ENCODE measurements at regions not wholly inside any gene's neighbourhood (a gene's known extent, or its start where the extent isn't known, plus 50 kb on each side); places are given as distances from the start of the nearest gene placed in this dataset.

DNA sequence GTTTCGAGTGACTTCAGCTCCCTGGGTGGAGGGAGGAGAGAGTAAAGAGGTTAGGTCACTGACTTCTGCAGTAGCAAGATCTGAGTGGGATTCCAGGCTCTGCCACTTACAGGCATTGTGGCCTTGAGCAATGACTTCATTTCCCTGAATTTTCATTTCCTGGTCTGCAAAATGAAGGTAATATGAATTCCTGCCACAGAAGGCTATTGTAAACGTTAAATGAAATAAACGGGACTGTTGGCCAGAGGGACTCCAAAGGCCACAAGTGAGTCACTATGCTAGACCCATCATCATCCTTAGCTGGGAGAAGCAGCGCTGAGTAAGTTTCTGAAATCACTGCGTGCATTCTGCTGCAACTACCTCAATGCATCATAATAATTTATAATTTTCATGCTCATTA, 807.8 kb downstream of the AACS start:
- Histone ChIP-seq H3K4me1 (ENCODE audit: insufficient read depth, low read length) (no peaks in the 10 kb centered on the region), H3K9me3 (ENCODE audit: insufficient read depth, low read depth, low read length) (no peaks in the 10 kb centered on the region; the same call in 1 of the 2 replicates), H3K27ac (ENCODE audit: low read length) (no peak overlapping the region), H3K4me3 (ENCODE audit: low read length) (no peak overlapping the region), H3K36me3 (ENCODE audit: insufficient read depth, low read depth, low read length) (no peaks in the 10 kb centered on the region), H3K27me3 (ENCODE audit: insufficient read depth, low read length) (no peaks in the 10 kb centered on the region), H3K9ac (ENCODE audit: low read depth, low read length) (no peak overlapping the region)

DNA sequence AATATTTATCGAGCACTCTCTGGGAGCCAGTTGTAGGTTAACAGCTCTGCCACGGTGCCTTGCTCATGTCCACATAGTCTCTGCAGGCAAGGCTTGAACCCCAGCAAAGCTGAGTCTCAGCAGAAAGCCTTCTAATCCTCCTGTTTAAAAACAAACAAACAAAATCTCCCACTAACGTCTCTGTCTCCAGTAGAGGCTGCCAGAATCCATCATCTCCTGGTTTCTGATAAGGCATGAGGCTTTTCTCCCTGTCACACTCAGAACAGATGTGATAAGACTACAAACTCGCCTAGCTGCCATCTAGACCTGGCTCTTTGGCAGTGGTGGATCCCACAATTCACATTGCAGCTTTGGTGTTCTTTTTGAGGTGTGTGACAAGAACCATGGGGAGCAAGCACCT, 813.2 kb downstream of the AACS start:
- Histone ChIP-seq H3K9ac (ENCODE audit: low read depth, low read length) (no peak overlapping the region), H3K36me3 (ENCODE audit: insufficient read depth, low read depth, low read length) (no peaks in the 10 kb centered on the region), H3K27me3 (ENCODE audit: insufficient read depth, low read length) (no peaks in the 10 kb centered on the region), H3K9me3 (ENCODE audit: insufficient read depth, low read depth, low read length) (no peaks in the 10 kb centered on the region), H3K4me1 (ENCODE audit: insufficient read depth, low read length) (no peaks in the 10 kb centered on the region), H3K27ac (ENCODE audit: low read length) (no peak overlapping the region), H3K4me3 (ENCODE audit: low read length) (no peak overlapping the region)

DNA sequence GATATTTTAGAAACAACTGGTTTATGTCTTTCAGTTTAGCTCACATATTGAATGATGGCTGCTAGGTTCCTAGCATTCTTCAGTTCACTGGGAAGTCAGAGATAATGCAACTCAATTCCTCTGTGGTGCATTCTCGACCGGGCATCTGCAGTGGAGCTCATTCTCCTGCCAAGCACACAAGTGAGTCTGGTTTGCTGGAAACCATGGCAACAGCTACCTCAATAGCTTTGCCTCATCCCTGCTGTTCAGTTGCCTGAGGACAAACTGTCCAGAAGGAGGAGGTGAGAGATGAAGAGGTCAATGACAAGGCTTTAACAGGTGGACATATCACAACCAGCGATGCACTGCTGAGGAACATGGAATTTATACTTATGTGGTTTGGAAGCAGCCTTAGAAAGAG, 816.9 kb downstream of the AACS start:
- H3K27me3 ChIP-seq (ENCODE audit: insufficient read depth, low read length): no peaks in the 10 kb centered on the region
- H3K9me3 ChIP-seq (ENCODE audit: insufficient read depth, low read depth, low read length): no peaks in the 10 kb centered on the region
- no peaks in the 10 kb centered on the region for H3K36me3 ChIP-seq (ENCODE audit: insufficient read depth, low read depth, low read length)
- no peaks in the 10 kb centered on the region for H3K4me1 ChIP-seq (ENCODE audit: insufficient read depth, low read length)
- no peak overlapping the region for H3K27ac ChIP-seq (ENCODE audit: low read length)
- no peak overlapping the region for H3K4me3 ChIP-seq (ENCODE audit: low read length)
- no peak overlapping the region for H3K9ac ChIP-seq (ENCODE audit: low read depth, low read length)

- H3K36me3 ChIP-seq (ENCODE audit: insufficient read depth, low read depth, low read length): no peaks in the 10 kb centered on the region
- no peak overlapping the region for H3K4me3 ChIP-seq (ENCODE audit: low read length)
- H3K9me3 ChIP-seq (ENCODE audit: insufficient read depth, low read depth, low read length): no peaks in the 10 kb centered on the region
- no peaks in the 10 kb centered on the region for H3K27me3 ChIP-seq (ENCODE audit: insufficient read depth, low read length)
- H3K9ac ChIP-seq (ENCODE audit: low read depth, low read length): no peak overlapping the region
- peaks cover 15% of the 10 kb centered on the region; the same call in 1 of the 2 replicates for H3K4me1 ChIP-seq (ENCODE audit: insufficient read depth, low read length)
- no peak overlapping the region for H3K27ac ChIP-seq (ENCODE audit: low read length)
Measured at GRCh38 chr12:125888921-125889320, 823.7 kb downstream of the AACS start.

DNA sequence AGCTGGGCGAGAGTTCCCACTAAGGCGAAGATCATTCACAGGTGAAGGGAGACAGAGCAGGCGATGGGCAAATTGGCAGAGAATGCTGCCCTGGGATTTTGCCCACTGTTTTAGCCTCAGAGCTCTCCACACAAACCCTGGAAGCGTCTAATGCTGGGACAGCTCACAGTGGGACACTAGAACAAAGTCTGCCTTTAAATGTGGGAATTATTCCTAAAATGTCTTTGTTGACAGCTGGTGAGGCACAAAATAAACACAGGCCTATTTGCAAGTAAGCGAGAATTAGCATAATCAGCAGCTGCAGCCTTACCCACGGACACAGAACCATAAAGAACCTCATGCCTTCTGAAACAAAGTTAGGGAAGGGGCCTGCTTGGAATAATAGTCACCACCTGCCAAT, 824.5 kb downstream of the AACS start:
- Histone ChIP-seq H3K9me3 (ENCODE audit: insufficient read depth, low read depth, low read length) (no peaks in the 10 kb centered on the region), H3K4me1 (ENCODE audit: insufficient read depth, low read length) (peaks cover 15% of the 10 kb centered on the region; the same call in 1 of the 2 replicates), H3K27me3 (ENCODE audit: insufficient read depth, low read length) (no peaks in the 10 kb centered on the region), H3K9ac (ENCODE audit: low read depth, low read length) (no peak overlapping the region), H3K27ac (ENCODE audit: low read length) (no peak overlapping the region), H3K4me3 (ENCODE audit: low read length) (no peak overlapping the region), H3K36me3 (ENCODE audit: insufficient read depth, low read depth, low read length) (no peaks in the 10 kb centered on the region)

GRCh38 chr12:125890366-125890905, 825.2 kb downstream of the AACS start:
- Histone ChIP-seq H3K36me3 (ENCODE audit: insufficient read depth, low read depth, low read length) (no peaks in the 10 kb centered on the region), H3K27ac (ENCODE audit: low read length) (no peak overlapping the region), H3K9me3 (ENCODE audit: insufficient read depth, low read depth, low read length) (no peaks in the 10 kb centered on the region), H3K4me3 (ENCODE audit: low read length) (no peak overlapping the region), H3K27me3 (ENCODE audit: insufficient read depth, low read length) (no peaks in the 10 kb centered on the region), H3K4me1 (ENCODE audit: insufficient read depth, low read length) (peaks cover 15% of the 10 kb centered on the region; the same call in 1 of the 2 replicates), H3K9ac (ENCODE audit: low read depth, low read length) (no peak overlapping the region)

- Histone ChIP-seq H3K4me3 (ENCODE audit: low read length) (no peak overlapping the region), H3K27ac (ENCODE audit: low read length) (no peak overlapping the region), H3K4me1 (ENCODE audit: insufficient read depth, low read length) (peaks cover 15% of the 10 kb centered on the region; the same call in 1 of the 2 replicates), H3K36me3 (ENCODE audit: insufficient read depth, low read depth, low read length) (no peaks in the 10 kb centered on the region), H3K9ac (ENCODE audit: low read depth, low read length) (no peak overlapping the region), H3K9me3 (ENCODE audit: insufficient read depth, low read depth, low read length) (no peaks in the 10 kb centered on the region), H3K27me3 (ENCODE audit: insufficient read depth, low read length) (no peaks in the 10 kb centered on the region)
Measured at GRCh38 chr12:125890971-125891370, 825.7 kb downstream of the AACS start.

- Histone ChIP-seq H3K9me3 (ENCODE audit: insufficient read depth, low read depth, low read length) (no peaks in the 10 kb centered on the region), H3K4me1 (ENCODE audit: insufficient read depth, low read length) (peaks cover 15% of the 10 kb centered on the region; the same call in 1 of the 2 replicates), H3K27me3 (ENCODE audit: insufficient read depth, low read length) (no peaks in the 10 kb centered on the region), H3K27ac (ENCODE audit: low read length) (no peak overlapping the region), H3K9ac (ENCODE audit: low read depth, low read length) (no peak overlapping the region), H3K4me3 (ENCODE audit: low read length) (no peak overlapping the region), H3K36me3 (ENCODE audit: insufficient read depth, low read depth, low read length) (no peaks in the 10 kb centered on the region)
Measured at GRCh38 chr12:125892276-125892675, 827.0 kb downstream of the AACS start.

- Histone ChIP-seq H3K9me3 (ENCODE audit: insufficient read depth, low read depth, low read length) (peaks cover 3% of the 10 kb centered on the region; the same call in 1 of the 2 replicates), H3K4me1 (ENCODE audit: insufficient read depth, low read length) (no peaks in the 10 kb centered on the region), H3K4me3 (ENCODE audit: low read length) (no peak overlapping the region), H3K9ac (ENCODE audit: low read depth, low read length) (no peak overlapping the region), H3K27me3 (ENCODE audit: insufficient read depth, low read length) (no peaks in the 10 kb centered on the region), H3K36me3 (ENCODE audit: insufficient read depth, low read depth, low read length) (no peaks in the 10 kb centered on the region), H3K27ac (ENCODE audit: low read length) (no peak overlapping the region)
Measured at GRCh38 chr12:125902991-125903390, 837.8 kb downstream of the AACS start.

- Histone ChIP-seq H3K9me3 (ENCODE audit: insufficient read depth, low read depth, low read length) (peaks cover under 1% of the 10 kb centered on the region; the same call in 1 of the 2 replicates), H3K27me3 (ENCODE audit: insufficient read depth, low read length) (no peaks in the 10 kb centered on the region), H3K4me1 (ENCODE audit: insufficient read depth, low read length) (no peaks in the 10 kb centered on the region)
Measured at GRCh38 chr12:125907351-125907750, 842.1 kb downstream of the AACS start.

GRCh38 chr12:125919856-125920470, 854.7 kb downstream of the AACS start:
- H3K27me3 ChIP-seq (ENCODE audit: insufficient read depth, low read length): no peaks in the 10 kb centered on the region
- H3K4me3 ChIP-seq (ENCODE audit: low read length): no peak overlapping the region
- no peaks in the 10 kb centered on the region for H3K4me1 ChIP-seq (ENCODE audit: insufficient read depth, low read length)
- no peak overlapping the region for H3K27ac ChIP-seq (ENCODE audit: low read length)
- H3K9me3 ChIP-seq (ENCODE audit: insufficient read depth, low read depth, low read length): no peaks in the 10 kb centered on the region; the same call in 1 of the 2 replicates
- no peak overlapping the region for H3K9ac ChIP-seq (ENCODE audit: low read depth, low read length)
- H3K36me3 ChIP-seq (ENCODE audit: insufficient read depth, low read depth, low read length): no peaks in the 10 kb centered on the region

More at GRCh38 chr12:125907351-125907750, 842.1 kb downstream of the AACS start:
- Histone ChIP-seq H3K9ac (ENCODE audit: low read depth, low read length) (no peak overlapping the region), H3K36me3 (ENCODE audit: insufficient read depth, low read depth, low read length) (no peaks in the 10 kb centered on the region), H3K4me3 (ENCODE audit: low read length) (no peak overlapping the region), H3K27ac (ENCODE audit: low read length) (no peak overlapping the region)

GRCh38 chr12:125922330-125922729, 857.1 kb downstream of the AACS start:
- no peak overlapping the region for H3K9ac ChIP-seq (ENCODE audit: low read depth, low read length)
- H3K27ac ChIP-seq (ENCODE audit: low read length): no peak overlapping the region
- no peaks in the 10 kb centered on the region for H3K4me1 ChIP-seq (ENCODE audit: insufficient read depth, low read length)
- H3K27me3 ChIP-seq (ENCODE audit: insufficient read depth, low read length): no peaks in the 10 kb centered on the region
- H3K36me3 ChIP-seq (ENCODE audit: insufficient read depth, low read depth, low read length): no peaks in the 10 kb centered on the region
- H3K4me3 ChIP-seq (ENCODE audit: low read length): no peak overlapping the region
- no peaks in the 10 kb centered on the region; the same call in 1 of the 2 replicates for H3K9me3 ChIP-seq (ENCODE audit: insufficient read depth, low read depth, low read length)

All from iPS-20b (cell line).